ENCODE measurements at regions not wholly inside any gene's neighbourhood (a gene's known extent, or its start where the extent isn't known, plus 50 kb on each side); places are given as distances from the start of the nearest gene placed in this dataset.

- TF ChIP-seq CTCF (IDR thresholded peaks at IDR 0.05) = no peak
Measured at GRCh38 chr13:112161521-112162301, 94.8 kb downstream of the SOX1 start.

- TF ChIP-seq CTCF (IDR thresholded peaks at IDR 0.05) = no peak
Measured at GRCh38 chr13:112165712-112166111, 98.8 kb downstream of the SOX1 start.

GRCh38 chr13:112168761-112169160, 101.8 kb downstream of the SOX1 start:
- no peak for TF ChIP-seq CTCF (IDR thresholded peaks at IDR 0.05)

GRCh38 chr13:112169941-112170822, 103.2 kb downstream of the SOX1 start:
- no peak for TF ChIP-seq CTCF (IDR thresholded peaks at IDR 0.05)

GRCh38 chr13:112170823-112171569, 104.0 kb downstream of the SOX1 start:
- TF ChIP-seq CTCF (IDR thresholded peaks at IDR 0.05) = no peak

GRCh38 chr13:112171570-112171965, 104.6 kb downstream of the SOX1 start:
- TF ChIP-seq CTCF (IDR thresholded peaks at IDR 0.05) = no peak

- no peak for TF ChIP-seq CTCF (IDR thresholded peaks at IDR 0.05)
Measured at GRCh38 chr13:112172017-112172416, 105.1 kb downstream of the SOX1 start.

Measured in LNCAP (cell line).